ENCODE measurements at regions not wholly inside any gene's neighbourhood (a gene's known extent, or its start where the extent isn't known, plus 50 kb on each side); places are given as distances from the start of the nearest gene placed in this dataset.

DNA sequence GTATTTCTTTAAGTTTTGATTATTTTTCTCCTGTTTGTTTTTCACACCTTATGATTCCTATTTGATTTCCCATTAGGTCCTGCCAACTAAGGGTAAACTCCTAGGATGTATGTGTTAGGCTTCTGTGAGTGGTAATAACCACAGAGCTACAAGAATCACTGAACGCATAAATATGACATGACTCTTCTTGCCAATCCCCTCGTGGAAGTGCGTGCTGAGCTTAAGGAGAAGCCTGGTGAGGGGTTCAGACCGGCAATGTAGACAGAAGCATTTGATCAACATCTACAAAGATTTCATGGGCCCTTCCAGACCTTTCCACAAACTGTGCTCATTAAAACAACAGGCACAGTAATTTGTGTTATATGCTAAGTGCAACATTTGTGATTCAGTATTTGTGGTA is 273.8 kb upstream of the SNX7 start:
- no peak for DNase-seq
- intact Hi-C loops (cut with DNase I) = no loop called here

DNA sequence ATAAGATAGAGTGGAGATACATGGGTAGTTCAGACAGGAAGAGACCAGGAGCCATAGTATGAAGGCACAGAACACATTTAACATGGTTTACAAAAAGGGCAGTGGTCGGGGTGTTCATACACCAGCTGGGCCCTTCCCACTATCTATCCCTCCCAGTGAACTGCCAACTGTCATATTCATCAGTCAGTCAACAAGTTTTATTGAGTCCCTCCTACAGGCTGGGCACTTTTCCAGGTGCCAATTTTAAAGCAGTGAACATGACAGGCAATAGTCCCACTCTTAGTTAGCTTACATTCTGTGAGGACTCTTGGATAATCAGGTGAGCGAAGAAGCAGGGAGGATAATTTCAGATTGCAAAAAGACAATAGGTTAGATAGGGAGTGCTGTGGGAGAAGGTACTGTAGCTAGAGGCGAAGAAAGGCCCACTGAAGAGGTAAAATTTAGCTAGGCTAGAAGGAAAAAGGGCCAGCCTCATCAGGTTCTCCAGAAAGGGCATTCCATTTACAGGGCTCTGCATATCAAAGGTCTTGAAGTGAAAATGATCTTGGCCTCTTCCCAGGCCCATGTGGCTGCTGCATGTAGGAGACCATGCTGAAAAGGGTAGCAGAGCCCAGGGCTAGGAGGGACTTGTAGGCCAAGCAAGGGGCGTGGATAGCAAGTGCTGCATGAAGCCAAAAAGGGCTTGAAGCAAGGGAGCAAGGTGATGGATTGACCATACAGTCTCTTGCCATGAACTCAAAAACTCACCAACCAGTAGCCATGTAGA is 274.7 kb upstream of the SNX7 start:
- intact Hi-C loops (cut with DNase I) = no loop called here
- DNase-seq = no peak

DNA sequence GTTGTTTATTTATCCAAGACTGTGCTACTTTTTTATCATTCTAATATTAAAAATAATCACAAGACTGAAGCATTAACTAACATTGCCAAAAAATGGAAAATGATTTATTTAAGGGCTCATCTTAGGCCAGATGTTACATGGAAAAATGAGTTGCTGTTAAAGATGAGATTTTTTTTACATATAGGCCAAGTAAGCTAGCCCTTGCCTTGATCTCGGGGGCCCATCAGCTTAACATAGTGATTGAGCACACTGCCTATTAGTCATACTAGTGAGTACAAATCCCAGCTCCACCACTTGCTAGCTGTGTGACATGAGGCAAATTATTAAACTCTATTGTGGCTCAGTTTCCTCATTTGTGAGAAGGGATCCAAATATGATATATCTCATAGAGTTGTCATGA is 275.9 kb upstream of the SNX7 start:
- intact Hi-C loops (cut with DNase I) = no loop called here
- DNase-seq = no peak

DNA sequence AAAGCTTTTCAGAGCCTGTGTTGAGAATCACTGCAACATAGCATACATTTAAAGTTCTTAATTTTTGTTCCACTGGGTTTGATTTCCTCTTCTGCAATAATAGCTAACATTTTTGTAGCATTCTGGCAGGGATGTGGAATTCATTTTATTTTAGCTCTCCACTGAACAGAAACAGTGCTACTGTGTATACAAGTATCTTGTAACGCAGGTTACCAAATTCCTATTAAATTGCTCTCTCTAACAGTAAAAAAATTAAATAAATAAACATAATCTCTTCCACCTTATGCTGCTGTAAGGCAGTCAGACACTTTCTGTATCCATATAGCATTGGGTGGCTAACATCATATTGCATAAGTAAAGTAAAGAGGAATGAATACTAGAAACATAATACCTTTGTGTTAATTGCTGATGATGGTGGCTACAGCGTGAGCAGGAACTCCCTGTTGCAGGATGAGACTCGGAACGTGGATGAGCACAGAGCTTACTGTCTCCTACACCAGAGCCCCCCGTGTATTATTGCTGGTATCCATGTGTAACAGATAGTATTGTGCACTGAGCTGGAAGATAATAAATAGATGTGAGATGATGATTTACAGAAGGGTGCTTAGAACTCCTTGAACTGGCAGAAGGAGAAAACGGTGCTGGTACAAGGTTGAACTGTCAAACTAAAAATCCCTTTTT is 276.9 kb upstream of the SNX7 start:
- DNase-seq = no peak
- intact Hi-C loops (cut with DNase I) = no loop called here

DNA sequence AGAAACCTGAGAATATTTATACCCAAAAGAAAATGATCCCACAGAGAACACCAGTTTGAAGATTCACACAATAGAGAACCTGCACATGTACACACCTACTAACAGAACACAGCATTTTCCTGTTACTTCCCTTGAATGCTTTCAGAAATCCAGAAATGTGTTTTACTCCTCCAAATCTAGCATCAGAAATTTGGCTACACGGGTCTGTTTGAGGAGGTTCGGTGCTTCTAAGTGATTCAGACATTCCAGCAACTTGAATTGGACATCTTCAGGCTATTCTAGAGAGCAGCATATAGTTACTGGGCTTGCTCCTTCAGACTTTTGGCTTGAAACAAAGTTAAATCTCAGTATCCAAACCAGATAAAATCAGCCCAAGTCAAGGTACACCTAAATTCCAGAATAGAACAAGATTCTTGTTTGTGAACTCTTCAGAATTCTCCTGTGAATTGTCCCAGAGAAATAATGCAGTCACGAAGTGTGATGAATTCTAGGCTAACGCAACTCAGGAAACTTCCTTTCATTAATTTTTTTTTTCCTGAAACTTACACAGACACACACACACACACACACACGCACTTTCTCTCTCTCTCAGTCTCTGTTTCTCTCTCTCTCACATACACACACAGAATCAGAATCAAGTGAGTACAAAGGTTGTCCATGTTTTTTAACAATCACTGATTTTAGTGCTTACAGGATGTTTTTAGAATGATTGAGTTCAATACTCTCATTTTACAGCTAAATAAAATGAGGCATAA is 278.4 kb upstream of the SNX7 start:
- no peak for DNase-seq
- intact Hi-C loops (cut with DNase I) = no loop called here

DNA sequence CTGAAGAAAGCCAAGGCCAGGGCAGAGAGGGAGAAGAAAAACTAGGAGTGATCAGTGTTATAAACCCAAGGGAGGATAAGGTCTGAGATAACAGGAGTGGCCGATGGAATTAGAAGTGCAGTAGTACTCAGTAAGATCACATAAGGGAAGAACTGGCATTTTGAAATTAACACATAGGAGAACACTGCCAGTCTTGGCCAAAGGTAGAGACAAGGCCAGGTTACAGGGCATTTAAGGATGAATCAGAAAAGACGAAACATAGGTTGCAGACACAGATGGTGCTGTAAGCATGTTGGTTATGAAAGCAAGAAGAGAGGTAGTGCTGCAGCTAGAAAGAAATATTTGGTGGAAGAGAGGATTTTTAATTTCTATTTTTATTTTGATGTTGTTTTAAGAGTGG is 278.9 kb upstream of the SNX7 start:
- intact Hi-C loops (cut with DNase I) = no loop called here
- DNase-seq = no peak

DNA sequence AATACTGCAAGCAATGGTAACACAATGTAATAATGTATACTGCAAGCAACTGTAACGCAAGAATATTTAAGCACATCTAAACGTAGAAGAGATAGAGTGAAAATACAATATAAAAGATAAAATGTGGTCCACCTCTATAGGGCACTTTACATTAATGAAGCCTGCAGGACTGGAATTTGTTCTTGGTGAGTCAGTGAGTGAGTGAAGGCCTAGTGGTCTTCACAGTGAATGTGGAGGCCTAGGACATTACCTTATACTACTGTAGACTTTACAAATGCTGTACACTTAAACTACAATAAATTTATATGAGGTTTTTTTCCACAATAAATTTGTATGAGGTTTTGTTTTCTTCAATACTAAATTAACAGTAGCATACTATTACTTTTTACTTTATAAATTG is 287.4 kb upstream of the SNX7 start:
- intact Hi-C loops (cut with DNase I) = no loop called here
- no peak for DNase-seq

DNA sequence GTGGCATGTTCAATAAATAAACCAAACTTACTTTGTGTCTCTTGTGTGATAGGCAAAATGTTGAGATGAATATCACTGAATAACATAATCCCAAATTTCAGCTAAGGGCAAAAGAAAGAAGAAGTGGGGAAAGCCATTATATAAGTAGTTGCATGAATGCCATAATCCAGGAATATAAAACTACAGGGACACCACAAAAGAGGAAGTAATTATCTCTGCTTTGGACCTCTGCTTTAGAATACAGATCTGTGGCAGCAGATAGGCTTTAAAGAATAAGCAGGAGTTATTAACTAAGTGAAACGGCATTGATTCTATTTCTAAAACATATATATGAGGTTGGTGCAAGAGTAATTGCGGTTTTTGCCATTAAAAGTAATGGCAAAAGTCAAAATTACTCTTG is 288.5 kb upstream of the SNX7 start:
- no peak for DNase-seq
- intact Hi-C loops (cut with DNase I) = no loop called here

DNA sequence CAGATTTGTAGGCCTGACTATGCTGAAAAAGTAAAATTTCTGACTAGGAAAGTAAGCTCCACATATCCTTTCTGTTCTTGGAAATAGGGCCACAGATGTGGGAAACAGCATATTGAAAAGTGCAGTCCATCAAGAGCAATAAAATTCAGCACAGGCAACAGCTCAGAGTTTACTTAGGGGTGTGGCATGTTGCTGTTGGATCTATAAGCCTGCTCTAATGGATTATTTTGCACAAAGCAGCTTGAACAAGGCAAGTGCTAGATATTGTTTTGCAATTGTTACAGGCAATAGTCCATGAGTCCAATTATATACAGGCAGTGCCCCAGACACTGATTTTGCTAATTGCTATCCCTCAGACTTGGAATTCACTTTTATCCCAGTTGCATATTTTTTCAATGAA is 289.8 kb upstream of the SNX7 start:
- no peak for DNase-seq
- intact Hi-C loops (cut with DNase I) = no loop called here

DNA sequence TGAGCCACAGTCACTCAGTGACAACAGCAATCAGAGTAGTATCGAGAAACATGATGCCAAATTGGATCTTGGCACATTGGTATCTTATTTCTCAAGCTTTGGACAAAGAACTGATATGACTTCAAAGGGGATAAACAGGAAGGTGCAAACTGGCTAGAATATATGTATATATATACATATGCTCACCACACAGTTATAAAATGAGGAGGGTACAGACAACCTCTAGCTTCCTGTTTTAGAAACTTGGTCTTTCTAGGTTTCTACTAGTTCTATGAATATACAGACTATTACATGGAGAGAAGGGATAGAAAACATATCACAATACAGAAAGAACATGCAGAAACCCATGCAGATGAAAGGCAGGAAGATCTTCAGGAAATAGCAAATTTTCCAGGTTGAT is 292.1 kb upstream of the SNX7 start:
- intact Hi-C loops (cut with DNase I) = no loop called here
- no peak for DNase-seq

DNA sequence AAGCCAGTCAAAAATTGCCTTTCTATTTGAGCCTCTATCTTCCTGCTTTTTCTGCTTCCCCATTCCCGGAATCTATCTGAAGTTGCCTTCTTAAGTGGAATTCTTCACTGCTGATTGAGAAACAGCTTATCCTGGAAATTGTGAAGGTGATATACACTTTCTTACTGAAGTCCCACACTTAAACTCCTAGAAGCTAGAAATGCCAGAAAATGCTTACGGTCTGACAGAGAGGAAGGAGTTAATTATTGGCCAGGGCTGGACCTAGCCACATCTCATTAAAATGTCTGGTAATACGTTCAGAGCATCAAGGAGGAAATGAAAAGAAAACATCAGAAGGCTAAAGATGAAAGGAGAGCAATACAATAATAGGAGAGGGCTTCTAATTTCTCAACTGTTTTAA is 292.5 kb upstream of the SNX7 start:
- no peak for DNase-seq
- intact Hi-C loops (cut with DNase I) = no loop called here

DNA sequence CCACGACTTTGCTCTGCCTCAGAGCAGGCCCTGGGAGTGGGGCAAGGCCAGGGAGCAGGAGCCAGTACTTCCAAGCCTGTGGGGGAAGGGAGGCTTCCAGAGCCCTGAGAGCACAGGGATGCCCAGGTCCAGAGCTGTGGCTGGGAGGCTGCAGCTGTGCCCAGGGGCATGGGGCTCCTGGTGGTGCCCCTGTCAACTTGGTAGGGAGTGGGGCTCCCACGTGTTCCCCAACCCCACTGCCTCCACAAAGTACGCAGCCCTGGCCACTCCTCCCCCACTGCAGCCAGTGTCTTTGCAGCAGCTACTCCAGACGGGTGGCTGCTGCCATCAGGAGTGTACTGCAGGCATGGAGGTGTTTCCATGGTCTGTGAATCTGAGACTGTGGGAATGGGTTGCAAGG is 294.1 kb upstream of the SNX7 start:
- intact Hi-C loops (cut with DNase I) = no loop called here
- peak in 3 of 10 donors; percentile 39 to 75 (median 55) for DNase-seq

DNA sequence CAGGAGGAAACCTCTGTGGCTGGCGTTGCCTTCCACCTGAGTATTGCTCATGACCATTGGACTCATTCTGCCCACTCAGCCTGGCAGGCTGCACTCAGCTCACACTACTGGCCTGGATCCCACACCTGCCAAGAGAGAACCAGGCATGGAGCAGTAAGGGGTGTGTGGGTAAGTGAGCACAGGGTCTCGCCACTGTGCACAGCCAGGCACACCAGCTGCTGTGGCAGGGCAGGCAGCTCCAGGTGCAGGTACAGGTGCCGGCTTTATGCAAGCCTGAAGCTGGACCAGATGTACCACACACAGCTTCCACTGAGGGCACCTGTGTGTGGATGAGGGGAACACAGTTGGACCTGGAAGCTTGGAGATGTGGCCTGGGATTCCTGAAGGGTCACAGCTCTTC is 295.2 kb upstream of the SNX7 start:
- intact Hi-C loops (cut with DNase I) = no loop called here
- peak in 2 of 10 donors; percentile 57 to 68 for DNase-seq

DNA sequence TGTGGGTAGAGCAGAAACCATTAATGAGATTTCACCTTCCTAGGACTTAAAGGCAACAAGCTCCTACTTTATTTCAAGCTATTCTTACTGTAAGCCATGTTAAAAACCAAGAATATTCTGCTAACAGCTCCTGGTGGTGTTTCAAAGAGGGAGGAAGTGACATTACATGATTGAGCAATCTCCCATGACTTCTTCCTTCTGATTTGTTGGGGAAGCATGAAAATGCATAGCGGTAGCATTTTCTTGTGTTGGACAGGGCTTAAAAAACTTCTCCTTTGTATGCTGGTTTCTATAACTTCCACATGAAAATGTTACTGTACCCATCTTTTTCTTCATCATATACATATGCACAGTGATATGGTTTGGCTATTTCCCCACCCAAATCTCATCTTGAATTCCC is 297.0 kb upstream of the SNX7 start:
- intact Hi-C loops (cut with DNase I) = no loop called here

DNA sequence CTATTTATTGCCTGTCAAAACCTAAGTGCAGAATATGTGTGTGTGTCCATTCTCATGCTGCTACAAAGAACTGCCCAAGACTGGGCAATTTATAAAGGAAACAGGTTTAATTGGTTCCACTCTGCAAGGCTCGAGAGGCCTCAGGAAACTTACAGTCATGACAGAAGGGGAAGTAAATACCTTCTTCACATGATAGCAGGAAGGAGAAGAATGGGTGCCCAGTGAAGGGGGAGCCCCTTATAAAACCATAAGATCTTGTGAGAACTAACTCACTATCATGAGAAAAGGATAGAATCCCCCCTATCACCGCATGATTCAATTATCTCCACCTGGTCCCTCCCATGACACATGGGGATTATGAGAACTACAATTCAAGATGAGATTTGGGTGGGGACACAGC is 300.7 kb upstream of the SNX7 start:
- intact Hi-C loops (cut with DNase I) = no loop called here
- no peak for DNase-seq

More for the DNA sequence above, 297.0 kb upstream of the SNX7 start:
- no peak for DNase-seq

DNA sequence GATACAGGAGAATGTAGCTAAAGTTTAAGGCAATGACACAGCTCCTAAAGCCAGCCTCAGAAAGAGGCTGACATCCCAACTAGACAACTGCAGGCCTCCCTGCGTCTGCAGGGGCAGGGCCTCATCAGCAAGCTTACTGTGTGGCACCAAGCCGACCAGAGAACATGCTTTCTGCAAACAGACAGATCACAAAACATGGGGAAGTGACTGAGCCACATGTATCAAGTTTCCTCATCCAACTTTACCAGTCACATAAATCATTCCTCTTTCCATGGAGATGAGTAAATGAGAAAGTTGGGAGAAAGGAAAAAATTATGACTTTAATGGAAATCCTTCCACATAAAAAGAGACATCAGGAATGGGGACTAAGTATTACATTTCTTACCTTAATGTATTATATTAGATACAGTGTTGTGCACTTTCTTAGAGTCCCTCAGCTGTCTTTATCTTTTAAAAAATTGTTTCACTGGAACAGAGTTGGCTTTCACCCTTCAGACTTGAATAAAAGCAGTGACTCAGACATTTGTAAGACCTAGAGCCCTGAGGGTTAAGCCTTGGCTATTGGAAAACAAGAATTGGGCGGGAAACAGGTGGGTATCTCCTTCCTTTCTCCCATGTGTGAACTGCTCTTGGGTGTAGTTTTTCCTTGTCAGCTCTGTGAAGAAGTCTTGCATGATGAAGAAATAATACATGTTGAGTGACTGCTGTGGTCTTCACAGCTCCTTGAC is 305.7 kb upstream of the SNX7 start:
- intact Hi-C loops (cut with DNase I) = no loop called here

DNA sequence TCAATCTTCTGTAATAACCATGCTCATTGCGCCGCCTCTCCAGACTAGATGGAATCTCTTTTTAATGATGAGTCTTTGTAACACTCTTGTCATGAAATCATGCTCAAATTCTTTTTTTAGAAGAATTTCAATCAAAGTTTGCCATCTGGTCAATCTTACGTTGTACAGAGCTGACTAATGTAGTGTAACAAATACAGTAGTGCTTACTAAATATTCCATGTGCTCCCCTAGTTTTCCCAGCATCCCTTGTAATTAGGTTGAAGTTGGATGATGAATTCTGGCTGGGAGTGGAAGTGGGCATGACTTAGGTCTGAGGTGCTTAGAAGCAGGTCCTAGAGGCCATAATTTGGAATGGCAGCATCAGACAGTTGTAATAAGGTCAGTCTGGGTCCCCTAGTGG is 309.1 kb upstream of the SNX7 start:
- intact Hi-C loops (cut with DNase I) = no loop called here

More for the DNA sequence above, 305.7 kb upstream of the SNX7 start:
- no peak for DNase-seq

DNA sequence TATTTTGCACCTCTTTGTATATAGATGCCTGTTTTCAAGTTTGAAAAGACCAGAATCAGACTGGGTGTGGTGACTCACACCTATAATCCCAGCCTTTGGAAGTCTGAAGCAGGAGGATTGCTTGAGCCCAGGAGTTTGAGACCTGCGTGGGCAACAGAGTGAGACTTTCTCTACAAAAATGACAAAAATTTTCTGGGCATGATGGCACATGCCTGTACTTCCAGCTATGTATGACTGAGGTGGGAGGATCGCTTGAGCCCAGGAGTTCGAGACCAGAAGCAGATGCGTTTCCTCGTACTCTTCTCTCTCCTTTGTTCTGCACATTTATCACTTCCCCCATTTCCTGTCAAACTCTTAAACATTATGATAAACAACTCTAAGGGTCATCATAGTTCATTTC is 310.0 kb upstream of the SNX7 start:
- intact Hi-C loops (cut with DNase I) = no loop called here
- DNase-seq = no peak

More for the DNA sequence above, 309.1 kb upstream of the SNX7 start:
- DNase-seq = no peak

DNA sequence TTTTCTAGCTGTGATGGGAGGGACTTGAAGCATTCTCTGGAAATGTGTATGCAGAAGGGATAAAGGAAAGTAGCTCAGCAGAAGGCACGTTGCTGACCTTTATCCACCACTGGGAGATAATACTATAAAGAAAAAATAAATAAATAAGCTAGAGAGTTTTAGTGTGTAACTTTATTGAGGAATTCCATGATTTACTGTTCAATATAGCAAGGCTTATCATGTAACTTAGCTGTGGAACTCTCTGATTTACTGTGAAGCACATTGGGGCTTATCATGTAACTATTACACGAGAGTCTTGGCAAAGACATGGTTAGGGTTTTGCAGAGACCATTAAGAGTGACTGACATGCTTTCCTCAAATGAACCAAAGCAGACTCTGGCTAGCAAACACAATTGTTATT is 316.1 kb upstream of the SNX7 start:
- DNase-seq = no peak
- intact Hi-C loops (cut with DNase I) = no loop called here

DNA sequence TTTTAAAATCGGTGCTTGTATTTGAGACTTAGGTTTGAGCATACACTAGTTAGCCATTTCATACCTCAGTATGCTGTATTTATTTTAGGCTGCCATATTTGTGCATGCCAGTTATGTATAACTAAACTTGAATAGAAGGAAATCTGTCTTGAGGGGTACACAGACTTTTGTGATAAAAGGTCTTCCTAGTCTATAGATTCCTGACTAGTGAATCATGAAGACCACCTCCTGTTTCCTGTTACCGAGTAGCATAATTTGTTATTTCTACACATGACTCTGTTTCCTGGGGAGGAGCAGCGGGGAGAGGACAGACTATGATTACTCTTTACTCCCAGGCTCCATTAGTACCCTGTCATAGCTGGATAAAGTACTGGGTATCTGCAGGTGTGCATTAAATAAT is 316.8 kb upstream of the SNX7 start:
- intact Hi-C loops (cut with DNase I) = no loop called here
- DNase-seq = no peak

DNA sequence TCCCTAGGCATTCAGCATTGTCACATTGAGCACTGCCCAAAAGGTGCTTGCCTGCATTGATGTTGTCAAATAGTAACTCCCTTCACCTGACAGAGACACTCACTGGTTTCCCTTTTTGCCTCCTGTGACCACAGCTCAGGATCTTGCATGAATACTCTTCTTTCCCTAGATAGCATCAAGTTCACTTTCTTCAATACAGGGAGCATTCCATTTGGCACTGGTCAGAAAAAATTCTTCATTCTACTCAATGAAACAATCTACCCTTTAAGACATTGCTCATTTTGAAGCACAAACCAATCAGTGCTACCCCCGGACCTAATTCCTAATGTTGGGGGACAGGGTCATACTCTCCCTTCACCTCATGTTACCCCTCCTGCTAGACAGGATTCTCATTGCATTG is 319.0 kb upstream of the SNX7 start:
- no peak for DNase-seq
- intact Hi-C loops (cut with DNase I) = no loop called here
